ENCODE measurements at regions not wholly inside any gene's neighbourhood (a gene's known extent, or its start where the extent isn't known, plus 50 kb on each side); places are given as distances from the start of the nearest gene placed in this dataset.

DNA sequence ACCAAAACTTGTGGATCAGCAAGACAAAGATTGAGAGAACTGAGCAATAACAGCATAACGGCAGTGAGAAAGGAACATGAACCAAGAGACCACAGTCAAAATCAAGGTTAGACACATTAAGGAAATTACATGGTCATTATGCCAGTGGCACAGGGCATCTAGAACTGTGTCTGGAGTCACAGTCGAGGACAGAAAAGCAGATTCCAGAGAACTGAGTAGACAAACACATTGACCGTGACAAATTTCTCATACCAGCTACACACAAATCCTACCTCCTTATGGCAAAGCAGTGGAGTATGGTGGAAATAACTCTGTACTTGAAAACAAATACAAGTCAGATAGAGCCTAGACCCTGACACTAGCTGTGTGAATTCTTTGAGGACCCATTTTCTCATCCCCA, 367.3 kb downstream of the DUSP6 start:
- Histone ChIP-seq H3K27me3 (ENCODE audit: control insufficient read depth in 1 of 2, insufficient read depth in 2 of 2, low read length in 2 of 2) (no peaks in the 10 kb centered on the region), H3K9me3 (ENCODE audit: control insufficient read depth in 2 of 2, low read length in 2 of 2) (no peaks in the 10 kb centered on the region), H3K9ac (ENCODE audit: low read length in 2 of 2) (no peak overlapping the region), H3K4me3 (ENCODE audit: low read length in 2 of 2) (no peak overlapping the region), H3K36me3 (ENCODE audit: control insufficient read depth in 2 of 2, insufficient read depth in 2 of 2, low read length in 2 of 2) (no peaks in the 10 kb centered on the region), H3K27ac (ENCODE audit: low read length) (no peak overlapping the region), H3K4me1 (ENCODE audit: control insufficient read depth, insufficient read depth, low read length) (no peaks in the 10 kb centered on the region)

- Histone ChIP-seq H3K9me3 (ENCODE audit: control insufficient read depth in 2 of 2, low read length in 2 of 2) (no peaks in the 10 kb centered on the region), H3K36me3 (ENCODE audit: control insufficient read depth in 2 of 2, insufficient read depth in 2 of 2, low read length in 2 of 2) (no peaks in the 10 kb centered on the region), H3K4me3 (ENCODE audit: low read length in 2 of 2) (no peak overlapping the region), H3K4me1 (ENCODE audit: control insufficient read depth, insufficient read depth, low read length) (no peaks in the 10 kb centered on the region), H3K9ac (ENCODE audit: low read length in 2 of 2) (no peak overlapping the region), H3K27me3 (ENCODE audit: control insufficient read depth in 1 of 2, insufficient read depth in 2 of 2, low read length in 2 of 2) (no peaks in the 10 kb centered on the region), H3K27ac (ENCODE audit: low read length) (no peak overlapping the region)
Observed at GRCh38 chr12:88982694-88983093, 369.6 kb downstream of the DUSP6 start.

DNA sequence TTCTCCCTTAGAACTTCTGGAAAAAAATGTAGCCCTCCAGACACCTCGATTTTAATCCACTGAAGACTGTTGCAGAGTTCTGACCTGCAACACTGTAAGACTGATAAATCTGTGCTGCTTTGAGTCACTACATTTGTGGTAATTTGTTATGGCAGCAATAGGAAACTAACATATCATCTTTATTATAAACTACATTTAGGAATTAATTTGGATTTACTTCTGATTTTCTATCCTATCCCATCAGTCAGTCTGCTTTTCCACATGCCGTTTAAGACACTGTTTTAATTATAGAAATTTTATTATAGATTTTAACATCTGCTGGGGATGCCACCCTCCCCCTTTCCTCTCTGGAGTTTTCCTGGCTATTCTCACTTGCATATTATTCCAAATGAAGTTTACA, 375.2 kb downstream of the DUSP6 start:
- H3K4me1 ChIP-seq (ENCODE audit: control insufficient read depth, insufficient read depth, low read length), result no peaks in the 10 kb centered on the region
- no peak overlapping the region for H3K9ac ChIP-seq (ENCODE audit: low read length in 2 of 2)
- no peaks in the 10 kb centered on the region for H3K9me3 ChIP-seq (ENCODE audit: control insufficient read depth in 2 of 2, low read length in 2 of 2)
- no peaks in the 10 kb centered on the region for H3K36me3 ChIP-seq (ENCODE audit: control insufficient read depth in 2 of 2, insufficient read depth in 2 of 2, low read length in 2 of 2)
- H3K27me3 ChIP-seq (ENCODE audit: control insufficient read depth in 1 of 2, insufficient read depth in 2 of 2, low read length in 2 of 2), result no peaks in the 10 kb centered on the region
- no peak overlapping the region for H3K27ac ChIP-seq (ENCODE audit: low read length)
- no peak overlapping the region for H3K4me3 ChIP-seq (ENCODE audit: low read length in 2 of 2)

DNA sequence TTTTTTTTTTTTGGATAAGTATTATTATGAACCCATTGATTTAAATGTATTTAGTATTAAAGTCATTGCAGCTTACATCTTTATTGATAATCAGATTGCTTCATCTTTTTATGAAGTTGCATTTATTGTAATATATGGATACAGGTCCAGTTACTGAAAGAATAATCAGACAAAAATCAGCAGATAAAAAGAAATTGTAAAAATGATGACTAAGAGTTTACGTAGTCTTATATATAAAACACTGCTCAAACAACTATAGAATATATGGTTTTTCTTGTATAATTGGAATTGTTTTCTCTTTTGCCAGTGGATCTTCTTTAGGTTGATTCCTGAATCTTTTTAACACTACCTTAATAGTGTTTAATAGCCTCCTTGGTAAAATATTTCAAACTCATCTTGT, 378.3 kb downstream of the DUSP6 start:
- Histone ChIP-seq H3K4me1 (ENCODE audit: control insufficient read depth, insufficient read depth, low read length) (no peaks in the 10 kb centered on the region), H3K27me3 (ENCODE audit: control insufficient read depth in 1 of 2, insufficient read depth in 2 of 2, low read length in 2 of 2) (no peaks in the 10 kb centered on the region), H3K36me3 (ENCODE audit: control insufficient read depth in 2 of 2, insufficient read depth in 2 of 2, low read length in 2 of 2) (no peaks in the 10 kb centered on the region), H3K9me3 (ENCODE audit: control insufficient read depth in 2 of 2, low read length in 2 of 2) (no peaks in the 10 kb centered on the region), H3K4me3 (ENCODE audit: low read length in 2 of 2) (no peak overlapping the region), H3K9ac (ENCODE audit: low read length in 2 of 2) (no peak overlapping the region), H3K27ac (ENCODE audit: low read length) (no peak overlapping the region)

- Histone ChIP-seq H3K27me3 (ENCODE audit: control insufficient read depth in 1 of 2, insufficient read depth in 2 of 2, low read length in 2 of 2) (no peaks in the 10 kb centered on the region), H3K4me3 (ENCODE audit: low read length in 2 of 2) (no peak overlapping the region), H3K36me3 (ENCODE audit: control insufficient read depth in 2 of 2, insufficient read depth in 2 of 2, low read length in 2 of 2) (no peaks in the 10 kb centered on the region), H3K9ac (ENCODE audit: low read length in 2 of 2) (no peak overlapping the region), H3K9me3 (ENCODE audit: control insufficient read depth in 2 of 2, low read length in 2 of 2) (no peaks in the 10 kb centered on the region), H3K27ac (ENCODE audit: low read length) (no peak overlapping the region), H3K4me1 (ENCODE audit: control insufficient read depth, insufficient read depth, low read length) (no peaks in the 10 kb centered on the region)
Observed at GRCh38 chr12:88970740-88971139, 381.6 kb downstream of the DUSP6 start.

- H3K36me3 ChIP-seq (ENCODE audit: control insufficient read depth in 2 of 2, insufficient read depth in 2 of 2, low read length in 2 of 2), result no peaks in the 10 kb centered on the region
Observed at GRCh38 chr12:88969127-88969526, 383.2 kb downstream of the DUSP6 start.

DNA sequence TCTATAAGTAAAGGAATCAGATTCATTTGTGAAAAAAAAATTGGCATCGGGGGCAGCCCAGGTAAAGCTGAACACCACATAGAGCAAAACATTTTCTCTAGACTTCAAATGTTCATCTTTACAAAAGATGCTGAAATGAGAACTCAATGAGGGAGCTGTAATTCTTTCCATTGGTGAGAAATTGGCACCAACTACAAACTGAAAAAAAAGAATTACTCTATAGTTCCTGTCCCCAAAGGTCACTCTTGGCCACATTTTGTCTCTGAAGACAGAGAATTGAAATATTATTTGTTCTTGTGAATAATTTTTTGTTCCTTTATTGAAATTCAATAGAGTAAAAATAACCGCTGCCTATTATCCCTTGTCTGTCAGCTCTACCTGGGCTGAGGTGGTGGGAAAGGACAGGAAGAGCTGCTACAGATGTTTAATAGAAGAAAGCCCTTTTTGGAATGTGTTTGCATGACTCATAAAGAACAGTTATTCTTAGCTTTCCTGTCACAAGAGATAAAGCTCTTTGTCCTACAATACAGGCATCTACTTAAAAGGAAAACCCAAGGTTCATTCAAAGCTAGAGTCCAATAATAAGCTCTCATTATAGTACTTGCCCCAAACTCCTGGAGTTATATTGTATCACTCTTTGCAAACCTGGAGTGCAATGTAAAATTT, 380.1 kb upstream of the KITLG start:
- Histone ChIP-seq H3K27ac (ENCODE audit: low read length) (no peak overlapping the region), H3K4me1 (ENCODE audit: control insufficient read depth, insufficient read depth, low read length) (peaks cover 3% of the 10 kb centered on the region), H3K9ac (ENCODE audit: low read length in 2 of 2) (no peak overlapping the region), H3K4me3 (ENCODE audit: low read length in 2 of 2) (no peak overlapping the region), H3K9me3 (ENCODE audit: control insufficient read depth in 2 of 2, low read length in 2 of 2) (no peaks in the 10 kb centered on the region), H3K27me3 (ENCODE audit: control insufficient read depth in 1 of 2, insufficient read depth in 2 of 2, low read length in 2 of 2) (no peaks in the 10 kb centered on the region), H3K36me3 (ENCODE audit: control insufficient read depth in 2 of 2, insufficient read depth in 2 of 2, low read length in 2 of 2) (no peaks in the 10 kb centered on the region)

More at GRCh38 chr12:88969127-88969526, 383.2 kb downstream of the DUSP6 start:
- H3K9me3 ChIP-seq (ENCODE audit: control insufficient read depth in 2 of 2, low read length in 2 of 2), result no peaks in the 10 kb centered on the region
- no peak overlapping the region for H3K27ac ChIP-seq (ENCODE audit: low read length)
- H3K9ac ChIP-seq (ENCODE audit: low read length in 2 of 2), result no peak overlapping the region
- H3K4me3 ChIP-seq (ENCODE audit: low read length in 2 of 2), result no peak overlapping the region
- no peaks in the 10 kb centered on the region for H3K27me3 ChIP-seq (ENCODE audit: control insufficient read depth in 1 of 2, insufficient read depth in 2 of 2, low read length in 2 of 2)
- H3K4me1 ChIP-seq (ENCODE audit: control insufficient read depth, insufficient read depth, low read length), result no peaks in the 10 kb centered on the region

DNA sequence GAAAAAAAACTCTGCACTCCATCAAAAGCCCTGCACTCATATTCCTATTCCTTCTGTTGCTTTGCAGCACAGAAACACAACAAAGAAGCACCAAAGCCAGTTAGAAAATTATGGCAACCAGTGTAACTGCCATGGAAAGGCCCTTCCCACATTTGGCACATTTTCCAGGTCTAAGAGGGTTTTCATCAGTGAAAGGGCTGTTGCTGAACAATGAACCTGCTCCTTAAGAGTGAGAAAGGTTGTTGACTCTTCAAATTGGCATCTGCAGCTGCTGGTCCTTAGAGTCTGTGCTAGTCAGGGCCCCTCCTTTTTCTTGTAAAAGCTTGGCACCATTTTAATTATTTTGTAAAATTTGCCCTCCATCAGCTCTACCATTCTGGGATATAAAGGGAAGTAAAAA, 378.7 kb upstream of the KITLG start:
- Histone ChIP-seq H3K9me3 (ENCODE audit: control insufficient read depth in 2 of 2, low read length in 2 of 2) (no peaks in the 10 kb centered on the region), H3K4me1 (ENCODE audit: control insufficient read depth, insufficient read depth, low read length) (peaks cover 3% of the 10 kb centered on the region), H3K9ac (ENCODE audit: low read length in 2 of 2) (no peak overlapping the region), H3K4me3 (ENCODE audit: low read length in 2 of 2) (no peak overlapping the region), H3K36me3 (ENCODE audit: control insufficient read depth in 2 of 2, insufficient read depth in 2 of 2, low read length in 2 of 2) (no peaks in the 10 kb centered on the region), H3K27me3 (ENCODE audit: control insufficient read depth in 1 of 2, insufficient read depth in 2 of 2, low read length in 2 of 2) (no peaks in the 10 kb centered on the region), H3K27ac (ENCODE audit: low read length) (no peak overlapping the region)

- peaks cover 3% of the 10 kb centered on the region for H3K4me1 ChIP-seq (ENCODE audit: control insufficient read depth, insufficient read depth, low read length)
- H3K9ac ChIP-seq (ENCODE audit: low read length in 2 of 2), result no peak overlapping the region
- no peak overlapping the region for H3K4me3 ChIP-seq (ENCODE audit: low read length in 2 of 2)
- no peaks in the 10 kb centered on the region for H3K27me3 ChIP-seq (ENCODE audit: control insufficient read depth in 1 of 2, insufficient read depth in 2 of 2, low read length in 2 of 2)
- H3K36me3 ChIP-seq (ENCODE audit: control insufficient read depth in 2 of 2, insufficient read depth in 2 of 2, low read length in 2 of 2), result no peaks in the 10 kb centered on the region
- H3K9me3 ChIP-seq (ENCODE audit: control insufficient read depth in 2 of 2, low read length in 2 of 2), result no peaks in the 10 kb centered on the region
- H3K27ac ChIP-seq (ENCODE audit: low read length), result no peak overlapping the region
Observed at GRCh38 chr12:88958153-88958552, 377.9 kb upstream of the KITLG start.

GRCh38 chr12:88957358-88957757, 377.1 kb upstream of the KITLG start:
- H3K4me1 ChIP-seq (ENCODE audit: control insufficient read depth, insufficient read depth, low read length), result peaks cover 3% of the 10 kb centered on the region

DNA sequence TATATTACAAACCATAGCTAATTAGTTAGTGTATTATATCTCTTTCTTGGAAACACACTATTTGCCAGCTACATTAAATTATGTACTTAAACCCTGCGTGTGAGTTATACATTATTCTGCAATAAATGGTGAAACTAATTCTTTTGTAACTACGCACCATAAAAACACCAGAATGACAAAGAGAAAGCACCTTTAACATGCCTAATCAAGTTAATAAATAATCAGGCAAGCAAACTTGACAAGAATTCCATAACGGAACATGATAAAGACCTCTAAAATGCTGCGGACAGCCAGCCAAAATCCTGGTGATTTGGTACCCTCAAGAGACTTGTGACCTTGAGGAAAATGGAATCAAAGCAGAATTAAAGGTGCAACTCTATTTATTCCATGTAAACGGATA, 375.3 kb upstream of the KITLG start:
- H3K27me3 ChIP-seq (ENCODE audit: control insufficient read depth in 1 of 2, insufficient read depth in 2 of 2, low read length in 2 of 2), result no peaks in the 10 kb centered on the region
- no peak overlapping the region for H3K27ac ChIP-seq (ENCODE audit: low read length)
- peaks cover 3% of the 10 kb centered on the region for H3K4me1 ChIP-seq (ENCODE audit: control insufficient read depth, insufficient read depth, low read length)
- H3K9me3 ChIP-seq (ENCODE audit: control insufficient read depth in 2 of 2, low read length in 2 of 2), result no peaks in the 10 kb centered on the region
- no peak overlapping the region for H3K9ac ChIP-seq (ENCODE audit: low read length in 2 of 2)
- no peaks in the 10 kb centered on the region for H3K36me3 ChIP-seq (ENCODE audit: control insufficient read depth in 2 of 2, insufficient read depth in 2 of 2, low read length in 2 of 2)
- no peak overlapping the region for H3K4me3 ChIP-seq (ENCODE audit: low read length in 2 of 2)

More at GRCh38 chr12:88957358-88957757, 377.1 kb upstream of the KITLG start:
- no peak overlapping the region for H3K27ac ChIP-seq (ENCODE audit: low read length)
- no peaks in the 10 kb centered on the region for H3K9me3 ChIP-seq (ENCODE audit: control insufficient read depth in 2 of 2, low read length in 2 of 2)
- no peaks in the 10 kb centered on the region for H3K27me3 ChIP-seq (ENCODE audit: control insufficient read depth in 1 of 2, insufficient read depth in 2 of 2, low read length in 2 of 2)
- no peak overlapping the region for H3K4me3 ChIP-seq (ENCODE audit: low read length in 2 of 2)
- H3K9ac ChIP-seq (ENCODE audit: low read length in 2 of 2), result no peak overlapping the region
- no peaks in the 10 kb centered on the region for H3K36me3 ChIP-seq (ENCODE audit: control insufficient read depth in 2 of 2, insufficient read depth in 2 of 2, low read length in 2 of 2)
